ENCODE measurements at regions not wholly inside any gene's neighbourhood (a gene's known extent, or its start where the extent isn't known, plus 50 kb on each side); places are given as distances from the start of the nearest gene placed in this dataset.

DNA sequence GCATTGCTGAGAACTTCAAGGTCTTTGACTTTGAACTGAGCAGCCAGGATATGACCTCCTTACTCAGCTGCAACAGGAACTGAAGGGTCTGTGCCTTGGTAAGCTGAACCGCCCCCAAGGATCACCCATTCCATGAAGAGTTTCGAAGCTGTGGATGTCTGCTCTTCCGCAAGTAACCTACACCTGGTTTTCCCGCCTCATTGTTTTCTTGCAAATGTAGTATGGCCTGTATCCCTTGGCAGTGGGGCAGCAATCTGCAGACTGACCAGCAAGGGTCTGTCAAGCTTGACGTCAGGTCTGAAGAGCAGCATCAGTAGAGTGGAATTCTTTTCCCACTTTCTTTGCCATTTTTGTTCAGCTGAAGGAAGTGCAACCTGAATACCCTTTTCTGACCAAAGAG is 62.6 kb upstream of the RAB12 start:
- DNase-seq: no peak

DNA sequence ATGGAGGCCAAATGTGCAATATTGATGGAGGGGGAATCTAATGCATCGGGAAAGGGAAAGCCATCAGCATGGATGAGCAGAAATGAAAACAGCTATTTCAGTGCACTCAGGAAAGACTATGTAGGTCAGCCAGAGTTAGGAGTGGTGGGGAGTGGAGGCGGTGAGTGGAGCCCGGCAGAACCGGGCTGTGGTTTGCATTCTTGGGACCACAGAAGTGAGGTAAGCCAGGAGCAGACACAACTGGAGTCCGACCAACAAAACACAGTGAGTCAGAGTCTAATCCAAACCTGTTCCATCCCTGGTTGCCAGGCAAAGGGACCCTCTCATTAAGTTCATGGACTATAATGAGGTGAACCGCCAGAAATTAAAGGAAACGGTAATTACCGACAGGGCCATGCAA is 61.1 kb upstream of the RAB12 start:
- DNase-seq: no peak

DNA sequence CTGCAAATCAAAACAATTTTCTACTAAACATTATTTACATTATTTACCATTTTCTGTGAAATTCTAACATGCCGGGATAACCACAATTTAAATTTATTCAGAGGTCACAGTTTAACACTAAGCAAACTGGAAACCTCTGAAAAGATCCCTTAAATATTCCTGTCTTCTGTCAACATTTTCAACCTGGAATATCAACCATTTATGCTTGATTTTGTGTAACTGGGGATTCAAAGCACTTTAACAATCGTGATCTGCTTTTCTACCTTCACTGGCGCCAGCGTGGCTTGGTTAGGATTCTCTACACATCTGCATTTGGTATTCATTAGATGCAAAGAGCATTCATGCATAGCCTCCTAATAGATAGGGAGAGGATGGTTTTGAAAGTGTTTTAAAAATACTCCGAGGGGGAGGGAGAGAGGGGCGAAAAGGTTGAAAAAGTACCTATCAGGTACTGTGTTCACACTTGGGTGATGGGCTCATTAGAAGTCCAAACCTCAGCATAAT is 59.9 kb upstream of the RAB12 start:
- DNase-seq: no peak

DNA sequence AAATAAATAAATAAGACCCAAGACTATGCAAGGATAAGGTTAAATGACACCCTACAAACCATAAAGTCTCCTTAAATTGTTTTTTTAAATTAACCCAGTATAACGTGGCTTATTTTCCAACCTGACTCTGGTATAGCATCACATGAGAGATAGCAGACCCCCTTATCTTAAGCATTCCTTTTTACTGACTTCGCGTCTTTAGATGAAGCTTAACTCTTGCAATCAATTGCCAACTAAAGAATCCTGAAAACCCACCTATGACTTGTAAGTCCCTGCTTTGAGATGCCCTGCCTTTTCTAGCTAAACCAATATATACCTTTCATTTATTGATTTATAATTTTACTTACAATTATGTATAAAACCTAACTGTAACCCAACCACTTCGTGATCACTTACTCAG is 57.1 kb upstream of the RAB12 start:
- DNase-seq: no peak

DNA sequence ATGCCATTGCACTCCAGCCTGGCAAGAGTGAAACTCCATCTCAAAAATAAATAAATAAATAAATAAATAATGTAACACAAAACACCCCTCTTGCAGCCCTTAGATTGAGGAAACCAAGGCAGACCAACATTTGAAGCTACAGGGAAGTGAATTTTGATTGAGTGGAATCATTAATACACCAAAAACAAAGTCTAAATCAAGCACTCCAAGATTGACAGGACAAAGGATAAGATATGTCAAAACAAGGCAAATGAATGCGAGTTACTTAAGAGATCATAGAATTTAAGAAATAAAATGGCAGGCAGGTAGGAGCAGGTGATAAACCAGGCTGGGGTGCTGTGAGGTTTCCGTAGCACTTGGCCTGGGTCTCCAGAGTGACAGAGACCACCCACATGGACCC is 54.9 kb upstream of the RAB12 start:
- no peak for DNase-seq

GRCh38 chr18:8556424-8556823 is 52.8 kb upstream of the RAB12 start:
- DNase-seq: no peak

All from OCI-M1 (cell line).